K562 (cell line): ENCODE measurements at regions not wholly inside any gene's neighbourhood (a gene's known extent, or its start where the extent isn't known, plus 50 kb on each side); places are given as distances from the start of the nearest gene placed in this dataset.
A peak's percentile ranks its signal among the peaks of the same experiment; 100 is the strongest.

Experiments used
- CBX1 ChIP-seq: sonication (generic); IDR thresholded peaks from 2 replicates; pipeline ENCODE4 v1.6.1; 2016; ENCODE audit warnings: antibody characterized with exemption, low read depth, mild to moderate bottlenecking
- ETV6 ChIP-seq, 3 experiments: fragments of 150-350 bp in 1 of 3; sonication (generic) in 1 of 3; formaldehyde crosslinking in 1 of 3; IDR thresholded peaks; 2 replicates each; pipeline versions ENCODE4 v1.6.1 to v1.8.0; 2014 to 2022; ENCODE audit warnings: borderline replicate concordance in 2 of 3, low read depth in 2 of 3, antibody characterized with exemption in 1 of 3, low read length in 1 of 3, mild to moderate bottlenecking in 1 of 3, missing genetic modification reagents in 1 of 3
- NR0B1 ChIP-seq: fragments of 450-650 bp; IDR thresholded peaks from one replicate; pipeline ENCODE4 v1.6.1; 2018; ENCODE audit warnings: mild to moderate bottlenecking, moderate library complexity; ENCODE audit not compliant: partially characterized antibody
- POLR3A ChIP-seq: IDR thresholded peaks from 2 replicates; pipeline ENCODE4 v1.6.1; 2011; ENCODE audit warnings: borderline replicate concordance, mild to moderate bottlenecking, moderate library complexity; ENCODE audit not compliant: insufficient read length, insufficient read depth; ENCODE audit errors: extremely low read depth
- RFX7 ChIP-seq: fragments of 250-450 bp; sonication (Bioruptor Pico); IDR thresholded peaks from 2 replicates; pipeline ENCODE4 v1.5.1; 2021; ENCODE audit warnings: mild to moderate bottlenecking
- SIN3A ChIP-seq, 2 experiments: fragments of 150-350 bp in 1 of 2; IDR thresholded peaks; 2 replicates each; pipeline ENCODE4 v1.6.1; 2011 to 2016; ENCODE audit warnings: borderline replicate concordance in 2 of 2, low read depth in 2 of 2, low read length in 2 of 2, mild to moderate bottlenecking in 2 of 2, moderate library complexity in 2 of 2; ENCODE audit not compliant: control insufficient read depth in 1 of 2
- SRF ChIP-seq, 2 experiments: fragments of 250-450, 450-650 bp in 1 of 2; sonication (Bioruptor Pico) in 1 of 2; sonication (generic) in 1 of 2; formaldehyde crosslinking; IDR thresholded peaks; 2 replicates each; pipeline versions ENCODE4 v1.5.0 to v1.5.1; 2020 to 2022; ENCODE audit warnings: mild to moderate bottlenecking in 1 of 2, missing genetic modification reagents in 1 of 2
- TCF7 ChIP-seq: sonication (generic); IDR thresholded peaks from 2 replicates; pipeline ENCODE4 v1.6.1; 2016; ENCODE audit warnings: antibody characterized with exemption, borderline replicate concordance
- ZBTB8A ChIP-seq: fragments of 450-650 bp; IDR thresholded peaks from 2 replicates; pipeline ENCODE4 v1.6.1; 2018; ENCODE audit warnings: mild to moderate bottlenecking, moderate library complexity; ENCODE audit not compliant: partially characterized antibody
- ZNF232 ChIP-seq: sonication (generic); formaldehyde crosslinking; IDR thresholded peaks from 2 replicates; pipeline ENCODE4 v1.8.0; 2022; ENCODE audit warnings: mild to moderate bottlenecking, missing genetic modification reagents
- ZNF75A ChIP-seq: fragments of 450-650 bp; formaldehyde crosslinking; IDR thresholded peaks from 2 replicates; pipeline ENCODE4 v1.4.0; 2020; ENCODE audit warnings: mild to moderate bottlenecking
- TF ChIP-seq, protein P1 (sequence below): sonication (generic); formaldehyde crosslinking; IDR thresholded peaks from 2 replicates; pipeline ENCODE4 v1.5.0; 2020; ENCODE audit warnings: missing genetic modification reagents
- TF ChIP-seq, protein P2 (sequence below): IDR thresholded peaks from 2 replicates; pipeline ENCODE4 v1.6.1; 2012; ENCODE audit warnings: low read depth, low read length, improper control_type of control experiment, borderline replicate concordance
- TF ChIP-seq, protein P3 (sequence below): sonication (generic); formaldehyde crosslinking; IDR thresholded peaks from 2 replicates; pipeline ENCODE4 v1.9.0; 2022; ENCODE audit warnings: mild to moderate bottlenecking, missing genetic modification reagents
- TF ChIP-seq, protein P4 (sequence below): fragments of 450-650 bp; formaldehyde crosslinking; IDR thresholded peaks from 2 replicates; pipeline ENCODE4 v1.4.0; 2020; ENCODE audit warnings: mild to moderate bottlenecking, mixed read lengths
- TF ChIP-seq, protein P5 (sequence below): sonication (generic); formaldehyde crosslinking; IDR thresholded peaks from 2 replicates; pipeline ENCODE4 v1.8.1; 2023; ENCODE audit warnings: mild to moderate bottlenecking, missing genetic modification reagents, moderate library complexity
- TF ChIP-seq, protein P6 (sequence below): fragments of 250-450 bp; sonication (Bioruptor Pico); IDR thresholded peaks from 2 replicates; pipeline ENCODE4 v1.9.0; 2021; ENCODE audit warnings: mild to moderate bottlenecking
- TF ChIP-seq, protein P7 (sequence below): sonication (generic); formaldehyde crosslinking; IDR thresholded peaks from 2 replicates; pipeline ENCODE4 v1.9.0; 2022; ENCODE audit warnings: mild to moderate bottlenecking, missing genetic modification reagents

GRCh38 chr1:212514056-212514614, 81.4 kb downstream of the NENF start (continued):
- TF ChIP-seq NR0B1 (no peak), ZNF75A (no peak), SIN3A (IDR thresholded peaks at IDR 0.05; ENCODE audit: borderline replicate concordance in 2 of 2, control insufficient read depth in 1 of 2, low read depth in 2 of 2, low read length in 2 of 2) (no peak), ETV6 (IDR thresholded peaks at IDR 0.05; ENCODE audit: borderline replicate concordance in 1 of 2, low read depth in 2 of 2, low read length in 1 of 2) (no peak), ETV6 (CRISPR knock-in tag; IDR thresholded peaks at IDR 0.05; ENCODE audit: borderline replicate concordance) (no peak), RFX7 (CRISPR knock-in tag) (no peak), SRF (CRISPR knock-in tag; IDR thresholded peaks at IDR 0.05) (no peak), ZBTB8A (no peak), POLR3A (no peak), TCF7 (no peak), CBX1 (no peak), ZNF232 (CRISPR knock-in tag) (no peak)
- TF ChIP-seq, protein P1, sequence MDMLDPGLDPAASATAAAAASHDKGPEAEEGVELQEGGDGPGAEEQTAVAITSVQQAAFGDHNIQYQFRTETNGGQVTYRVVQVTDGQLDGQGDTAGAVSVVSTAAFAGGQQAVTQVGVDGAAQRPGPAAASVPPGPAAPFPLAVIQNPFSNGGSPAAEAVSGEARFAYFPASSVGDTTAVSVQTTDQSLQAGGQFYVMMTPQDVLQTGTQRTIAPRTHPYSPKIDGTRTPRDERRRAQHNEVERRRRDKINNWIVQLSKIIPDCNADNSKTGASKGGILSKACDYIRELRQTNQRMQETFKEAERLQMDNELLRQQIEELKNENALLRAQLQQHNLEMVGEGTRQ (CRISPR knock-in tag): no peak
- TF ChIP-seq, protein P2, sequence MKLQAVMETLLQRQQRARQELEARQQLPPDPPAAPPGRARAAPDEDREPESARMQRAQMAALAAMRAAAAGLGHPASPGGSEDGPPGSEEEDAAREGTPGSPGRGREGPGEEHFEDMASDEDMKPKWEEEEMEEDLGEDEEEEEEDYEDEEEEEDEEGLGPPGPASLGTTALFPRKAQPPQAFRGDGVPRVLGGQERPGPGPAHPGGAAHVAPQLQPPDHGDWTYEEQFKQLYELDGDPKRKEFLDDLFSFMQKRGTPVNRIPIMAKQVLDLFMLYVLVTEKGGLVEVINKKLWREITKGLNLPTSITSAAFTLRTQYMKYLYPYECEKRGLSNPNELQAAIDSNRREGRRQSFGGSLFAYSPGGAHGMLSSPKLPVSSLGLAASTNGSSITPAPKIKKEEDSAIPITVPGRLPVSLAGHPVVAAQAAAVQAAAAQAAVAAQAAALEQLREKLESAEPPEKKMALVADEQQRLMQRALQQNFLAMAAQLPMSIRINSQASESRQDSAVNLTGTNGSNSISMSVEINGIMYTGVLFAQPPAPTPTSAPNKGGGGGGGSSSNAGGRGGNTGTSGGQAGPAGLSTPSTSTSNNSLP: no peak
- TF ChIP-seq, protein P3, sequence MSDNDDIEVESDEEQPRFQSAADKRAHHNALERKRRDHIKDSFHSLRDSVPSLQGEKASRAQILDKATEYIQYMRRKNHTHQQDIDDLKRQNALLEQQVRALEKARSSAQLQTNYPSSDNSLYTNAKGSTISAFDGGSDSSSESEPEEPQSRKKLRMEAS: peak; percentile 69
- TF ChIP-seq, protein P4, sequence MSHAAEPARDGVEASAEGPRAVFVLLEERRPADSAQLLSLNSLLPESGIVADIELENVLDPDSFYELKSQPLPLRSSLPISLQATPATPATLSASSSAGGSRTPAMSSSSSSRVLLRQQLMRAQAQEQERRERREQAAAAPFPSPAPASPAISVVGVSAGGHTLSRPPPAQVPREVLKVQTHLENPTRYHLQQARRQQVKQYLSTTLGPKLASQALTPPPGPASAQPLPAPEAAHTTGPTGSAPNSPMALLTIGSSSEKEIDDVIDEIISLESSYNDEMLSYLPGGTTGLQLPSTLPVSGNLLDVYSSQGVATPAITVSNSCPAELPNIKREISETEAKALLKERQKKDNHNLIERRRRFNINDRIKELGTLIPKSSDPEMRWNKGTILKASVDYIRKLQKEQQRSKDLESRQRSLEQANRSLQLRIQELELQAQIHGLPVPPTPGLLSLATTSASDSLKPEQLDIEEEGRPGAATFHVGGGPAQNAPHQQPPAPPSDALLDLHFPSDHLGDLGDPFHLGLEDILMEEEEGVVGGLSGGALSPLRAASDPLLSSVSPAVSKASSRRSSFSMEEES: no peak
- TF ChIP-seq, protein P5, sequence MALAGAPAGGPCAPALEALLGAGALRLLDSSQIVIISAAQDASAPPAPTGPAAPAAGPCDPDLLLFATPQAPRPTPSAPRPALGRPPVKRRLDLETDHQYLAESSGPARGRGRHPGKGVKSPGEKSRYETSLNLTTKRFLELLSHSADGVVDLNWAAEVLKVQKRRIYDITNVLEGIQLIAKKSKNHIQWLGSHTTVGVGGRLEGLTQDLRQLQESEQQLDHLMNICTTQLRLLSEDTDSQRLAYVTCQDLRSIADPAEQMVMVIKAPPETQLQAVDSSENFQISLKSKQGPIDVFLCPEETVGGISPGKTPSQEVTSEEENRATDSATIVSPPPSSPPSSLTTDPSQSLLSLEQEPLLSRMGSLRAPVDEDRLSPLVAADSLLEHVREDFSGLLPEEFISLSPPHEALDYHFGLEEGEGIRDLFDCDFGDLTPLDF (CRISPR knock-in tag): no peak
- TF ChIP-seq, protein P6, sequence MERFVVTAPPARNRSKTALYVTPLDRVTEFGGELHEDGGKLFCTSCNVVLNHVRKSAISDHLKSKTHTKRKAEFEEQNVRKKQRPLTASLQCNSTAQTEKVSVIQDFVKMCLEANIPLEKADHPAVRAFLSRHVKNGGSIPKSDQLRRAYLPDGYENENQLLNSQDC (CRISPR knock-in tag): no peak
- TF ChIP-seq, protein P7, sequence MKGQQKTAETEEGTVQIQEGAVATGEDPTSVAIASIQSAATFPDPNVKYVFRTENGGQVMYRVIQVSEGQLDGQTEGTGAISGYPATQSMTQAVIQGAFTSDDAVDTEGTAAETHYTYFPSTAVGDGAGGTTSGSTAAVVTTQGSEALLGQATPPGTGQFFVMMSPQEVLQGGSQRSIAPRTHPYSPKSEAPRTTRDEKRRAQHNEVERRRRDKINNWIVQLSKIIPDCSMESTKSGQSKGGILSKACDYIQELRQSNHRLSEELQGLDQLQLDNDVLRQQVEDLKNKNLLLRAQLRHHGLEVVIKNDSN (CRISPR knock-in tag): no peak
